IPS-NIHi11 (cell line): ENCODE measurements at regions not wholly inside any gene's neighbourhood (a gene's known extent, or its start where the extent isn't known, plus 50 kb on each side); places are given as distances from the start of the nearest gene placed in this dataset.
A peak's percentile ranks its signal among the peaks of the same experiment; 100 is the strongest.

ENCODE experiments used
- DNase-seq: peaks from one replicate; pipeline ENCODE4 v3.0.0; 2012; ENCODE audit warnings: mixed read lengths, low spot score

GRCh38 chr10:111739125-111739873 is 444.3 kb downstream of the GPAM start:
- DNase-seq: no peak

DNA sequence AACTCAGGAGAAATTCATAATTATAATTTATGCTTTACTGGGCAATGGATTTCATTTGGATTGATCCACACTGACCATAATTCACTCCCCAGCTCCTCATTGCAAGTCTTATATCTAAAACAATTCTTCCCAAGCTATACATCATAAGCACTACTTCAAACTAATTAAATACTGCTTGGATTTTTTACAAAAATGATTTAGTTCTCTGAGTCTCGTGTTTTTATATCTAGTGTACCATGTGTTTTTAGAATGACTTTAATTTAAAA is 443.8 kb downstream of the GPAM start:
- DNase-seq: no peak

DNA sequence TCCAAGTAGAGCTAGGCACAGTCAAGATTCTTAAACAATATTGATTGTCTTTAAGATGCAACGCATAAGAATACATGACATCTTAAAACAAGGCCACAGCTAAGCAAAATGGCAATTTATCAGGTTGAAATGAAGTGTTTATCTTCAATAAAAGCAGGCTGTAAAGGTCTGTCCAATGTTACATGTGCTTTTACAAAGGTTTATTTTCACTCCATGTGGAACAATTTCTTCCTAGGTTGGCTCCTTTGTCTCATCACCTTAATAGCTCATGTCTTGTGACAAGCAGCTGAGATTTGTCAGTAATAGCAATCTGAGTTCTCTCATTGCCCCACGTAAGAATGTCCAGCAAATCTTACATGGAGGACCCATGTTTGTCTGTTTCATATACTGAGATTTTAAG is 437.6 kb downstream of the GPAM start:
- DNase-seq: no peak

GRCh38 chr10:111747751-111748150 is 435.8 kb downstream of the GPAM start:
- DNase-seq: no peak

DNA sequence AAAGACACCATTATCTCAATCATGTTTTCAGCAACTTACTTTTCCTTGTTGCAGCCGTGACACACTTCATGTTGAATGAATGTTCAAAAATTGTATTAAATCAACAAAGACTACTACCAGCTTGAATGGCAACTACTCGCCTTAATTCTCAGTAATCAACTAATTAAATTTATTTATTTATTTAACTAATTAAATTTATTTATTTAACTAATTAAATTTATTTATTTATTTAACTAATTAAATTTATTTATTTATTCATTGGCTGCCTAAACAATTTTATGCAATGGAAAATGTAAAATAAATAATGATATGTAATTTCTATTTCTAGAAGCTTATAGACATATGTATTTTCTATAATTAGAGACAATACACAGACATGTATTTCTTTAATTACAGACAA is 435.4 kb downstream of the GPAM start:
- no peak for DNase-seq

GRCh38 chr10:111750165-111750849 is 433.3 kb downstream of the GPAM start:
- DNase-seq: no peak

DNA sequence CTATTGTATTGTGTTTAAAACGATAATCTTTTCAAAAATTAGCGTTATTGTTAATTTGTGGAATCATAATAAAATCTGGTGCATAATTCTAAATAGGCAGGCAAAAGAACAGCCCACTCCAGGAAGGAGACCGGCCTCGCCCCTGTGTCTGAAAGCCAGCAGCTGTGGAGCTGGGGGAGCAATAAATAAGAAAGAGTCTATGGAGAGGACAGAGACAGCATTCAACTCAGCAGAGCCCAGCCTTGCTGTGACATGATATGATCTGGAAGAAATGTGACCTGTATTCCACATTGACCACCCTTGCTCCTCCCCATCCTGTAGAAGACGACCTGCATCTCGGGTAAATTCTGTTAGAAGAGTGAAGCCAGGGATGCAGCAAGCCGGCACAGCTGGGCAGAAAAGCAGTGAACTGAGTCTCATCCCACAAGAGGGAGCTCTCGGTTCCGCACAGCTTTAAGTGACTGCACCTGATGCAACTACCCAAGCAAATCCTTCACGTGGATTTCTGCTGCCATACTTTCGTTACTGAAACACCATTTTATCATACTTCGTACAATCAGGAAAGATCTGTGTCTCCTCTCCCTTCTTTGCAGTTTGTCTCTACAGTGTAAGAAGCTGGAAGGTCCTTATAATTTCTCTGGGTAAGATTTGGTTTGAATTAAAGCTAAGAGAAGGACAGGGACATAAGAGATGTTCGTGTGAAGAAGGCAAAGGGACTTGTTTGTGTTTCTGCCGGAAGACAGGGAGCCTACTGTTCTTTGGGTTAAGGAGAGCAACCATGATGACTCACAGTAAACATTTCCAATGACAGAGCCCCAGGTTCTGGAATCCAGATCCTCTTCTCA is 427.1 kb downstream of the GPAM start:
- peak; percentile 61 for DNase-seq

GRCh38 chr10:111758593-111758992 is 425.0 kb downstream of the GPAM start:
- DNase-seq: no peak

DNA sequence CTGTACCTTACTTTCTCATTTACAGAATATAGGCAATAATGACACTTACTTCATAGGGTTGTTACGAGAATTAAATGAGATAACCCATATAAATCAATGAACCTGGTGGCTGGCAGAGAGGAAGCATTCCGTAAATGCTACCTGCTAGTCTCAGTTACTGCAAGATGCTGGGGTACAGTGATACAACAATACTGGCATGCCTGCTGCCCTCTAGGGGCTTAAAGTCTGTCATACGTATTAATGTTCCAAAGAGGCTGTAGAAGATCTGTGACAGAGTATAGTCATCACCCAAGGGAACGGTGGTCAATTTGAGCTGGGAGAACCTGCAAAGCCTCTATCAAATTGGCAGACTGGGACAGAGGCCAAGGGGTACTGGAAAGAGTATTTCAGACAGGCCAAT is 421.5 kb downstream of the GPAM start:
- no peak for DNase-seq

DNA sequence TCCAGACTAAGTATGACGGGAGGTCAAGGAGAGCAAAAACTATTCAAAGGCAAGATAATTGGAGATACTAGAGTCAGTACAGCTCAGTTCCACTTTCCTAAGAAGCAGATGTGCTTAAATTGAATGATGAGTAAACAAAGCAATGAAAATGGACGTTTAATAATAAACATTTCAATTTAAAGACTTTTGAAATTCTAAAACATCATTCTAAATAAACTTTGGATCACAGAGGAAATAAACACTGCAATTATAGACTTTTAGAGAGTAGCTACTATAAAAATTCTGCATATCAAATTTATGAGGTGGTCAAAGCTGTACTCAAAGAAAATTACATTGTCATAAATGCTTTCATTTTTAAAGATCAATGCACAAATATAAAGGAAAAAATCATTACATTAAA is 418.3 kb downstream of the GPAM start:
- DNase-seq: no peak

DNA sequence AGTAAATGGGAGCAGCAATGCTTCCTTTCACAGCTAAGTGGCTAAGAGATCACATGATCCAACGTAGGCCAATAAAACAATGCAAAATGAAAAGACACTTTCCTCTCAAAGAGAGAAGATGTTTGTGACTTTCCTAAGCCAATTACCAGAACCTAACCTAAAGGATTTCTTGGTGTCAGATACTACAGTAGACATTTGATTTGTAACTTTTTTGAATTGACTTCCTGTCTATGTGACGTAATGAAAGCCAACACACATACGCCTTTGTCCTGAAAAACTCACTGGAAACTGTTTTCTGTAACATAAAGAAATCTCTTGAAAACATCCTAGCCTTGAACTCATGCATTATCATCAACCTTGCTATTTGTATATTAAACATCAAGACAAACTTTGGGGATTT is 417.1 kb downstream of the GPAM start:
- DNase-seq: no peak

- DNase-seq: no peak
These were observed 415.9 kb downstream of the GPAM start for GRCh38 chr10:111767661-111768060.

GRCh38 chr10:111773950-111774349 is 409.6 kb downstream of the GPAM start:
- DNase-seq: no peak

GRCh38 chr10:111774486-111774885 is 409.1 kb downstream of the GPAM start:
- DNase-seq: no peak

- DNase-seq: no peak
These were observed 399.1 kb downstream of the GPAM start for GRCh38 chr10:111784436-111784835.

- DNase-seq: peak; percentile 7
These were observed 398.6 kb downstream of the GPAM start for GRCh38 chr10:111784946-111785465.

DNA sequence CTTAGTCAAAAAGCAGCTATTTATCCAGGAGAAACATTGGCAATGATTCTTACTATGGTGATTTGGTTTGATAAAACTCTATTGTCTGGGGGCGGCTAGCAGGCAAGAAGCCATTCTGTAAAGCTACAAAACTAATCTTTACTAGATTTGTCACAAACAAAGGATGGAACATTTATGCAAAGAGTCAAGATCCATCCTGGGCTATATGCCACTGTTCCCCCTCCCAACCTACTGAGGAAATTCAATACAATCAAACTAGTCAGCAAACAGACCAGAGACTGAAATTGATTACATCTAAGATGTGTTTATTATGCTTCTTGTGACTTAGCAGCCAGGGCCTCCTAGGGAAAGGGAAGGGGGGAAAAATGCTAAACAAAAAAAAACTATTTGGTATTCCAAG is 397.6 kb downstream of the GPAM start:
- DNase-seq: no peak

GRCh38 chr10:111789821-111790220 is 393.7 kb downstream of the GPAM start:
- no peak for DNase-seq

DNA sequence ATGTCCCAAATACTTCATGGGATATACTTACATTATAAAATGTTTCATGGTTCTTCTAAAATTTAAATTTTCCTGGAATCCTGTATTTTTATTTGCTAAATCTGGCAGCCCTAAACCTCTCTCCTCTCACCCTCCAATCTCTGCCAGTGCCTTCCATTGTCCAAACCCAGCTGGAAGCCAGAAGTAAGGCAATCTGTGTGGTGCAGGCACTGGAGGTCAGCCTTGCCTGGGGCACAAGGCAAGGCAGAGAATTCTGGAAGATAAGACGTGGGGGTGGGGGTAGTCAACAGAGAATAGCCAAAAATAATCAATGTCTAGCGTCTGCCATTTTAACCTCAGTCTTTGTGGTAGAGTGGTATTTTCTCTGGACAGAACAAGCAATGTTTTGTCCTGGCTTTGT is 381.7 kb downstream of the GPAM start:
- DNase-seq: no peak

DNA sequence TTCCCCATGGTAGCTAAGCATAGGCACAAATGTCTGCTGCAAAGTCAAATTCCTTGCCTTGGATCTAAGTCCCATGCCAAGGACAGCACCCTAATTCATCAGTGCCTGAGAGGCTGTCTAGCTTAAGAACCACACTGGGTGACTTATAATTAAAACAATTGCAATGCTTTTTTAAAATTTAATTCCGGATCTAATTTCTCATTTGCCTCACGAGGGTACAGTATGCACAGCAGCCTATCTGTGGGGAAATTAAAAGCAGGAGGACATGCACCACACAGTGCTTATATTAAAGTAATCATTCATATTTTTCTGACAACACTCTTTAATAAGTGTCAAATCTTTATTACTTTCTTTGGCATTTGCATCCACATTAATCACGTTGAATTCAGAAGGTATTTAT is 378.8 kb downstream of the GPAM start:
- DNase-seq: no peak

GRCh38 chr10:111811517-111811916 is 372.0 kb downstream of the GPAM start:
- DNase-seq: no peak

- DNase-seq: no peak
These were observed 363.1 kb downstream of the GPAM start for GRCh38 chr10:111820471-111820870.

GRCh38 chr10:111821871-111822270 is 361.7 kb downstream of the GPAM start:
- no peak for DNase-seq
